Vagina (tissue), 2 donors: ENCODE measurements at regions not wholly inside any gene's neighbourhood (a gene's known extent, or its start where the extent isn't known, plus 50 kb on each side); places are given as distances from the start of the nearest gene placed in this dataset.

ENCODE experiments used
- DNase-seq, 2 donors: peaks; one replicate each; pipeline ENCODE4 v3.0.0-alpha.2; 2017; ENCODE audit errors: extremely low spot score in 2 of 2
- H3K27ac ChIP-seq: fragments of 200-600 bp; sonication (generic); one replicate; pipeline ENCODE4 v1.5.1; 2019
- H3K27me3 ChIP-seq: fragments of 200-600 bp; sonication (generic); one replicate; pipeline ENCODE4 v1.5.1; 2019
- H3K36me3 ChIP-seq, 2 donors: fragments of 200-600 bp; sonication (generic); one replicate each; pipeline ENCODE4 v1.5.1; 2017 to 2019
- H3K4me1 ChIP-seq: fragments of 200-600 bp; sonication (generic); one replicate; pipeline ENCODE4 v1.5.1; 2019
- H3K4me3 ChIP-seq, 2 donors: fragments of 200-600 bp; sonication (generic); 1 replicate in 1 of 2; 2 replicates in 1 of 2; pipeline ENCODE4 v1.5.1; 2016 to 2019
- H3K9me3 ChIP-seq: fragments of 200-600 bp; sonication (generic); one replicate; pipeline ENCODE4 v1.5.1; 2019
- CTCF ChIP-seq, 3 experiments: fragments of 450-650 bp in 2 of 3; fragments of 200-600 bp in 1 of 3; sonication (generic) in 1 of 3; IDR thresholded peaks; one replicate each; pipeline ENCODE4 v1.5.1; 2017 to 2019; ENCODE audit warnings: antibody characterized with exemption in 3 of 3, mild to moderate bottlenecking in 2 of 3, moderate library complexity in 2 of 3
- POLR2A ChIP-seq, 2 donors: fragments of 450-650 bp; IDR thresholded peaks; one replicate each; pipeline ENCODE4 v1.6.1; 2017; ENCODE audit warnings: antibody characterized with exemption in 2 of 2, mild to moderate bottlenecking in 2 of 2, moderate library complexity in 2 of 2
- POLR2AphosphoS5 ChIP-seq, 2 donors: sonication (generic); formaldehyde crosslinking; IDR thresholded peaks; one replicate each; pipeline ENCODE4 v1.9.0; 2017; ENCODE audit warnings: antibody characterized with exemption in 2 of 2, mild to moderate bottlenecking in 2 of 2, low read depth in 1 of 2; ENCODE audit not compliant: insufficient read depth in 1 of 2
- intact Hi-C: fragments of 100-400 bp; cut with DNase I; formaldehyde crosslinking; loops from one replicate; pipeline ENCODE4 v1.15.1; 2023

- H3K27me3 ChIP-seq = no peaks in the 10 kb centered on the region
- intact Hi-C loops = no loop called here
- H3K4me1 ChIP-seq = no peaks in the 10 kb centered on the region
- no peak for DNase-seq
- no peaks in the 10 kb centered on the region for H3K9me3 ChIP-seq
- H3K4me3 ChIP-seq = no peak overlapping the region
- no peak overlapping the region for H3K27ac ChIP-seq
- no peaks in the 10 kb centered on the region for H3K36me3 ChIP-seq
- TF ChIP-seq POLR2A (IDR thresholded peaks at IDR 0.05) = no peak
- TF ChIP-seq CTCF (IDR thresholded peaks at IDR 0.05) = no peak
- no peak for TF ChIP-seq POLR2AphosphoS5 (IDR thresholded peaks at IDR 0.05; ENCODE audit: insufficient read depth in 1 of 2, low read depth in 1 of 2)
Observed at GRCh38 chr1:5408401-5408800, 583.8 kb downstream of the NPHP4 start.

GRCh38 chr1:5405263-5405662 is 587.0 kb downstream of the NPHP4 start:
- no peak overlapping the region for H3K27ac ChIP-seq
- H3K27me3 ChIP-seq = no peaks in the 10 kb centered on the region
- H3K4me3 ChIP-seq = no peak overlapping the region
- TF ChIP-seq POLR2A (IDR thresholded peaks at IDR 0.05) = no peak
- TF ChIP-seq POLR2AphosphoS5 (IDR thresholded peaks at IDR 0.05; ENCODE audit: insufficient read depth in 1 of 2, low read depth in 1 of 2) = no peak
- no peak for TF ChIP-seq CTCF (IDR thresholded peaks at IDR 0.05)
- DNase-seq = no peak
- no peaks in the 10 kb centered on the region for H3K4me1 ChIP-seq
- H3K36me3 ChIP-seq = no peaks in the 10 kb centered on the region
- intact Hi-C loops = no loop called here
- no peaks in the 10 kb centered on the region for H3K9me3 ChIP-seq

DNA sequence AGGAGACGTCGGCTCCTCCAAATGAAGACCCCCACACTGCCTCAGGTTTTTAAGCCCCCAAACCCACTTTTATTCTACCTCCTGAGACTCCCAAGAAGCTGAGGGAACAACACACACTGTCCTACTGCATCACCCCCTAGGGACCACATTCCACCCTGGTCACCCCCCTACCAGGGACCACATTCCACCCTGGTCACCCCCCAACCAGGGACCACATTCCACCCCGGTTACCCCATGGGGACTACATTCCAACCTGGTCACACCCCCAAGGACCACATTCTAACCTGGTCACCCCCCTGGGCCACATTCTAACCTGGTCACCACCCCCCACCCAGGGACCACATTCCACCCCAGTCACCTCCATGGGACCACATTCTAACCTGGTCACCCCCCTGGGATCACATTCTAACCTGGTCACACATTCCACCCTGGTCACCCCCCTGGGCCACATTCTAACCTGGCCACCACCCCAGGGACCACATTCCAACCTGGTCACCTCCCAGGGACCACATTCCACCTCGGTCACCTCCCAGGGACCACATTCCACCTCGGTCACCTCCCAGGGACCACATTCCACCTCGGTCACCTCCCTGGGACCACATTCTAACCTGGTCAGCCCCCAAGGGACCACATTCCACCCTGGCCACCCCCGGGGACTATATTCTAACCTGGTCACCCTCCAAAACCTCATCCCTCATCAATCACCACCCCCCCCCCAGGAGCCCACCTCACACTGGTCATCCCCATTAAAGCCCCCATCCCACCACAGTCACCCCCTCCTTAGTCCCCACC is 587.6 kb downstream of the NPHP4 start:
- intact Hi-C loops = no loop called here
- H3K36me3 ChIP-seq = no peaks in the 10 kb centered on the region
- H3K27ac ChIP-seq = no peak overlapping the region
- H3K9me3 ChIP-seq = no peaks in the 10 kb centered on the region
- no peak for DNase-seq
- H3K4me1 ChIP-seq = no peaks in the 10 kb centered on the region
- TF ChIP-seq CTCF (IDR thresholded peaks at IDR 0.05) = no peak
- TF ChIP-seq POLR2AphosphoS5 (IDR thresholded peaks at IDR 0.05; ENCODE audit: insufficient read depth in 1 of 2, low read depth in 1 of 2) = no peak
- H3K27me3 ChIP-seq = no peaks in the 10 kb centered on the region
- no peak overlapping the region for H3K4me3 ChIP-seq

- Histone ChIP-seq H3K4me1 (no peaks in the 10 kb centered on the region), H3K27me3 (no peaks in the 10 kb centered on the region), H3K36me3 (no peaks in the 10 kb centered on the region), H3K4me3 (no peak overlapping the region), H3K9me3 (no peaks in the 10 kb centered on the region), H3K27ac (no peak overlapping the region)
- TF ChIP-seq POLR2AphosphoS5 (IDR thresholded peaks at IDR 0.05; ENCODE audit: insufficient read depth in 1 of 2, low read depth in 1 of 2) (no peak), CTCF (IDR thresholded peaks at IDR 0.05) (no peak), POLR2A (IDR thresholded peaks at IDR 0.05) (no peak)
- no peak for DNase-seq
- intact Hi-C loops = no loop called here
Observed at GRCh38 chr1:5403935-5404334, 588.3 kb downstream of the NPHP4 start.

- no peaks in the 10 kb centered on the region for H3K4me1 ChIP-seq
- H3K27ac ChIP-seq = no peak overlapping the region
- no peaks in the 10 kb centered on the region for H3K9me3 ChIP-seq
- intact Hi-C loops = no loop called here
- H3K27me3 ChIP-seq = no peaks in the 10 kb centered on the region
- no peaks in the 10 kb centered on the region for H3K36me3 ChIP-seq
- H3K4me3 ChIP-seq = no peak overlapping the region
- no peak for TF ChIP-seq POLR2AphosphoS5 (IDR thresholded peaks at IDR 0.05; ENCODE audit: insufficient read depth in 1 of 2, low read depth in 1 of 2)
- no peak for TF ChIP-seq POLR2A (IDR thresholded peaks at IDR 0.05)
- TF ChIP-seq CTCF (IDR thresholded peaks at IDR 0.05) = no peak
- DNase-seq = no peak
Observed at GRCh38 chr1:5402618-5403017, 589.6 kb downstream of the NPHP4 start.
